ENCODE measurements at regions not wholly inside any gene's neighbourhood (a gene's known extent, or its start where the extent isn't known, plus 50 kb on each side); places are given as distances from the start of the nearest gene placed in this dataset.

DNA sequence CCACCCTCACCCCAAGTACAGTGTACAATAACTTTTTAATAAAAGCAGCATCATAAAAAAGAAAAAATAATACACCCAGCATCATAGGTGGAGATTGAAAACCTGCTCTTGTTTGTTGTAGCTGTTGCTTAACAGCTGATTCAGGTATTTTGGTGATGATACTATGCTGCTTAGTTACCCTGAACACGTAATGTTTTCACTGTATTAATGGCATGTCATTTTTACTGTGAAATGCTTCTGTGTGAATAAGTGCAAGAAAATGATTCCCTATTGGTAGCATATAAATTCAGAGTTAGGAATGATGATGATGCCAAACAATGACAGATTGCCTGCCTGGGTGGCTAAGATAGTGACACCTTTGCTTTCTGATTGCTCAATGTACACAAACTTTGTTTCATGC lies 405.7 kb downstream of the HDGFL1 start:
- TF ChIP-seq POLR2A (IDR thresholded peaks at IDR 0.05; ENCODE audit: borderline replicate concordance, extremely low read depth, insufficient read depth, insufficient read length): no peak
- no peak for TF ChIP-seq ZFX (IDR thresholded peaks at IDR 0.05)
- TF ChIP-seq, protein P1, sequence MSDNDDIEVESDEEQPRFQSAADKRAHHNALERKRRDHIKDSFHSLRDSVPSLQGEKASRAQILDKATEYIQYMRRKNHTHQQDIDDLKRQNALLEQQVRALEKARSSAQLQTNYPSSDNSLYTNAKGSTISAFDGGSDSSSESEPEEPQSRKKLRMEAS (IDR thresholded peaks at IDR 0.05): no peak
- TF ChIP-seq, protein P2, sequence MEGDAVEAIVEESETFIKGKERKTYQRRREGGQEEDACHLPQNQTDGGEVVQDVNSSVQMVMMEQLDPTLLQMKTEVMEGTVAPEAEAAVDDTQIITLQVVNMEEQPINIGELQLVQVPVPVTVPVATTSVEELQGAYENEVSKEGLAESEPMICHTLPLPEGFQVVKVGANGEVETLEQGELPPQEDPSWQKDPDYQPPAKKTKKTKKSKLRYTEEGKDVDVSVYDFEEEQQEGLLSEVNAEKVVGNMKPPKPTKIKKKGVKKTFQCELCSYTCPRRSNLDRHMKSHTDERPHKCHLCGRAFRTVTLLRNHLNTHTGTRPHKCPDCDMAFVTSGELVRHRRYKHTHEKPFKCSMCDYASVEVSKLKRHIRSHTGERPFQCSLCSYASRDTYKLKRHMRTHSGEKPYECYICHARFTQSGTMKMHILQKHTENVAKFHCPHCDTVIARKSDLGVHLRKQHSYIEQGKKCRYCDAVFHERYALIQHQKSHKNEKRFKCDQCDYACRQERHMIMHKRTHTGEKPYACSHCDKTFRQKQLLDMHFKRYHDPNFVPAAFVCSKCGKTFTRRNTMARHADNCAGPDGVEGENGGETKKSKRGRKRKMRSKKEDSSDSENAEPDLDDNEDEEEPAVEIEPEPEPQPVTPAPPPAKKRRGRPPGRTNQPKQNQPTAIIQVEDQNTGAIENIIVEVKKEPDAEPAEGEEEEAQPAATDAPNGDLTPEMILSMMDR (IDR thresholded peaks at IDR 0.05 in 2 of 3, conservative IDR thresholded peaks at IDR 0.05 in 1 of 3; ENCODE audit: borderline replicate concordance in 1 of 3, insufficient read depth in 1 of 3, low read depth in 2 of 3, low read length in 2 of 3): no peak
- no peak for TF ChIP-seq POLR2AphosphoS5 (IDR thresholded peaks at IDR 0.05; ENCODE audit: low read depth, low read length)
- TF ChIP-seq, protein P3, sequence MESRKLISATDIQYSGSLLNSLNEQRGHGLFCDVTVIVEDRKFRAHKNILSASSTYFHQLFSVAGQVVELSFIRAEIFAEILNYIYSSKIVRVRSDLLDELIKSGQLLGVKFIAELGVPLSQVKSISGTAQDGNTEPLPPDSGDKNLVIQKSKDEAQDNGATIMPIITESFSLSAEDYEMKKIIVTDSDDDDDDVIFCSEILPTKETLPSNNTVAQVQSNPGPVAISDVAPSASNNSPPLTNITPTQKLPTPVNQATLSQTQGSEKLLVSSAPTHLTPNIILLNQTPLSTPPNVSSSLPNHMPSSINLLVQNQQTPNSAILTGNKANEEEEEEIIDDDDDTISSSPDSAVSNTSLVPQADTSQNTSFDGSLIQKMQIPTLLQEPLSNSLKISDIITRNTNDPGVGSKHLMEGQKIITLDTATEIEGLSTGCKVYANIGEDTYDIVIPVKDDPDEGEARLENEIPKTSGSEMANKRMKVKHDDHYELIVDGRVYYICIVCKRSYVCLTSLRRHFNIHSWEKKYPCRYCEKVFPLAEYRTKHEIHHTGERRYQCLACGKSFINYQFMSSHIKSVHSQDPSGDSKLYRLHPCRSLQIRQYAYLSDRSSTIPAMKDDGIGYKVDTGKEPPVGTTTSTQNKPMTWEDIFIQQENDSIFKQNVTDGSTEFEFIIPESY (IDR thresholded peaks at IDR 0.05; ENCODE audit: extremely low read depth, insufficient replicate concordance, low read length): no peak
- TF ChIP-seq CEBPB (IDR thresholded peaks at IDR 0.05; ENCODE audit: low read depth): no peak
- no peak for TF ChIP-seq FOSL1 (IDR thresholded peaks at IDR 0.05; ENCODE audit: low read depth)
- TF ChIP-seq EZH2phosphoT487 (IDR thresholded peaks at IDR 0.05; ENCODE audit: borderline replicate concordance): no peak
- TF ChIP-seq YY1 (IDR thresholded peaks at IDR 0.05; ENCODE audit: extremely low read depth, insufficient replicate concordance, low read depth, low read length): no peak
